GM19023 (cell line): ENCODE measurements at regions not wholly inside any gene's neighbourhood (a gene's known extent, or its start where the extent isn't known, plus 50 kb on each side); places are given as distances from the start of the nearest gene placed in this dataset.

ENCODE experiments used
- ATAC-seq: cut with Tn5 transposase; IDR thresholded peaks from one replicate; pipeline ENCODE4 v1.9.1; 2021; ENCODE audit warnings: mild to moderate bottlenecking, moderate library complexity; ENCODE audit not compliant: unreplicated experiment

- ATAC-seq, result no peak
Measured at GRCh38 chr21:16011719-16012118, 281.9 kb downstream of the USP25 start.

- no peak for ATAC-seq
Measured at GRCh38 chr21:16013570-16013969, 283.8 kb downstream of the USP25 start.

GRCh38 chr21:16020878-16021277 lies 291.1 kb downstream of the USP25 start:
- no peak for ATAC-seq

- no peak for ATAC-seq
Measured at GRCh38 chr21:16022116-16022515, 292.3 kb downstream of the USP25 start.

GRCh38 chr21:16022921-16023320 lies 293.1 kb downstream of the USP25 start:
- no peak for ATAC-seq

GRCh38 chr21:16028142-16028541 lies 298.4 kb downstream of the USP25 start:
- no peak for ATAC-seq

- ATAC-seq, result no peak
Measured at GRCh38 chr21:16028941-16029464, 299.2 kb downstream of the USP25 start.

GRCh38 chr21:16033193-16033592 lies 303.4 kb downstream of the USP25 start:
- no peak for ATAC-seq

GRCh38 chr21:16034446-16035190 lies 304.8 kb downstream of the USP25 start:
- no peak for ATAC-seq

- no peak for ATAC-seq
Measured at GRCh38 chr21:16037421-16037955, 307.7 kb downstream of the USP25 start.

GRCh38 chr21:16040601-16041000 lies 310.8 kb downstream of the USP25 start:
- no peak for ATAC-seq

GRCh38 chr21:16044676-16045075 lies 314.9 kb downstream of the USP25 start:
- ATAC-seq, result no peak

- ATAC-seq, result no peak
Measured at GRCh38 chr21:16046656-16047330, 317.0 kb downstream of the USP25 start.

- ATAC-seq, result no peak
Measured at GRCh38 chr21:16047904-16048303, 318.1 kb downstream of the USP25 start.

GRCh38 chr21:16055014-16055413 lies 325.2 kb downstream of the USP25 start:
- ATAC-seq, result no peak

GRCh38 chr21:16058896-16059295 lies 329.1 kb downstream of the USP25 start:
- no peak for ATAC-seq

GRCh38 chr21:16059981-16060380 lies 330.2 kb downstream of the USP25 start:
- ATAC-seq, result no peak

- no peak for ATAC-seq
Measured at GRCh38 chr21:16061194-16061593, 331.4 kb downstream of the USP25 start.

- ATAC-seq, result no peak
Measured at GRCh38 chr21:16069178-16070112, 339.7 kb downstream of the USP25 start.

- ATAC-seq, result no peak
Measured at GRCh38 chr21:16070207-16070651, 340.4 kb downstream of the USP25 start.

- no peak for ATAC-seq
Measured at GRCh38 chr21:16071092-16071491, 341.3 kb downstream of the USP25 start.
